Heart left ventricle (tissue), 13 donors: ENCODE measurements at regions not wholly inside any gene's neighbourhood (a gene's known extent, or its start where the extent isn't known, plus 50 kb on each side); places are given as distances from the start of the nearest gene placed in this dataset.

Experiments
- POLR2A ChIP-seq, 2 donors: fragments of 450-650 bp; IDR thresholded peaks; one replicate each; pipeline ENCODE4 v1.6.1; 2017; ENCODE audit warnings: antibody characterized with exemption in 2 of 2, mild to moderate bottlenecking in 2 of 2, moderate library complexity in 2 of 2
- TF ChIP-seq, protein P1 (sequence below), 12 donors: fragments of 200-600 bp; sonication (generic) in 4 of 12; IDR thresholded peaks; one replicate each; pipeline versions ENCODE4 v1.5.0 to v1.8.0; 2018 to 2022; ENCODE audit warnings: antibody characterized with exemption in 12 of 12, mild to moderate bottlenecking in 5 of 12
- donor health status: ischemic (EF 13 %, LVEDD 7.1; RV severe dilation, severe dysfunction).
- donor health status: DM: no; HTN: yes; CAD: no.
- donor health status: DM: no; HTN: no; CAD: no.
- donor health status: ischemic (EF 25% LVEDD 6.9; RV normal size, moderate dysfunction).
- donor health status: ischemic (EF 25% LVEDD 5.7; RV mildly dilated, moderate dysfunction).
- donor health status: ischemic (EF 35%, LVEDD 5.7; RV mildly dilated, moderate dysfunction).
- donor health status: nonischemic (EF 11% LVEDD 7.7; RV severe dilation, severe dysfunction).
- donor health status: DM: yes; HTN: yes; CAD: no.
- donor health status: PGD.
- donor health status: ischemic (EF 29% LVEDD 5.4; RV normal size, mild dysfunction).
- donor health status: nonischemic (EF 23%, LVEDD 6.1; RV moderate dilation, normal function).

DNA sequence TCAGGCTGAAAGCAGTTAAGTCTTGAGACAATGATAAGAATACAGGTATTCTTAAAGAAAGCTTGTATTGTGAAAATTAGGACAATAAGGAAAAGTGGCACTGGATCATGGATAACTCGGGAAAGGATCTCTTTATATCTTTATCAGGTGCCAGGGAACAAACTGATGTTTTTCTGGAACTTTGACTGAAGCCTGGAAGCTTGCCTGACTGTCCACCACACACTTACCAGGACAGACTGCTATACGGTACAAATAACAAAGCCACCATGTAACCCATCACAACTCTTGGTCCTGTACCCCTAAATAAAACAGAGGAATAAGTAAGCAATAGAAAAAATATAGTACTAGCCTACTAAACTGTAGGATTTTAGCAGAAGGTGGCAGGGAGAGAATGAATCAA is 623.0 kb downstream of the OTOL1 start:
- TF ChIP-seq, protein P1, sequence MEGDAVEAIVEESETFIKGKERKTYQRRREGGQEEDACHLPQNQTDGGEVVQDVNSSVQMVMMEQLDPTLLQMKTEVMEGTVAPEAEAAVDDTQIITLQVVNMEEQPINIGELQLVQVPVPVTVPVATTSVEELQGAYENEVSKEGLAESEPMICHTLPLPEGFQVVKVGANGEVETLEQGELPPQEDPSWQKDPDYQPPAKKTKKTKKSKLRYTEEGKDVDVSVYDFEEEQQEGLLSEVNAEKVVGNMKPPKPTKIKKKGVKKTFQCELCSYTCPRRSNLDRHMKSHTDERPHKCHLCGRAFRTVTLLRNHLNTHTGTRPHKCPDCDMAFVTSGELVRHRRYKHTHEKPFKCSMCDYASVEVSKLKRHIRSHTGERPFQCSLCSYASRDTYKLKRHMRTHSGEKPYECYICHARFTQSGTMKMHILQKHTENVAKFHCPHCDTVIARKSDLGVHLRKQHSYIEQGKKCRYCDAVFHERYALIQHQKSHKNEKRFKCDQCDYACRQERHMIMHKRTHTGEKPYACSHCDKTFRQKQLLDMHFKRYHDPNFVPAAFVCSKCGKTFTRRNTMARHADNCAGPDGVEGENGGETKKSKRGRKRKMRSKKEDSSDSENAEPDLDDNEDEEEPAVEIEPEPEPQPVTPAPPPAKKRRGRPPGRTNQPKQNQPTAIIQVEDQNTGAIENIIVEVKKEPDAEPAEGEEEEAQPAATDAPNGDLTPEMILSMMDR (IDR thresholded peaks at IDR 0.05) = no peak
- TF ChIP-seq POLR2A (IDR thresholded peaks at IDR 0.05) = no peak
